Peyer's patch (tissue), 4 donors: ENCODE measurements at regions not wholly inside any gene's neighbourhood (a gene's known extent, or its start where the extent isn't known, plus 50 kb on each side); places are given as distances from the start of the nearest gene placed in this dataset.

Experiments used
- DNase-seq, 3 donors: peaks; one replicate each; pipeline ENCODE4 v3.0.0-alpha.2; 2017 to 2019
- H3K27ac ChIP-seq, 4 donors: fragments of 200-600 bp; sonication (generic); one replicate each; pipeline ENCODE4 v1.5.1; 2016 to 2019
- H3K27me3 ChIP-seq, 2 donors: fragments of 200-600 bp; sonication (generic); one replicate each; pipeline ENCODE4 v1.5.1; 2019
- H3K36me3 ChIP-seq, 3 donors: fragments of 200-600 bp; sonication (generic); one replicate each; pipeline ENCODE4 v1.5.1; 2016 to 2019
- H3K4me1 ChIP-seq, 4 donors: fragments of 200-600 bp; sonication (generic); one replicate each; pipeline ENCODE4 v1.5.1; 2016 to 2019
- H3K4me3 ChIP-seq, 4 donors: fragments of 200-600 bp; sonication (generic); 1 replicate in 3 of 4; 2 replicates in 1 of 4; pipeline ENCODE4 v1.5.1; 2016 to 2019; ENCODE audit warnings: mild to moderate bottlenecking in 1 of 4
- H3K9me3 ChIP-seq, 4 donors: fragments of 200-600 bp; sonication (generic); one replicate each; pipeline ENCODE4 v1.5.1; 2016 to 2019; ENCODE audit warnings: mild to moderate bottlenecking in 1 of 4
- CTCF ChIP-seq, 6 experiments: fragments of 450-650 bp in 4 of 6; fragments of 200-600 bp in 2 of 6; sonication (generic) in 1 of 6; IDR thresholded peaks; one replicate each; pipeline ENCODE4 v1.5.1; 2017 to 2019; ENCODE audit warnings: antibody characterized with exemption in 6 of 6, mild to moderate bottlenecking in 3 of 6, moderate library complexity in 1 of 6
- POLR2A ChIP-seq, 2 donors: fragments of 450-650 bp; IDR thresholded peaks; one replicate each; pipeline ENCODE4 v1.5.1; 2017; ENCODE audit warnings: antibody characterized with exemption in 2 of 2, mild to moderate bottlenecking in 2 of 2, moderate library complexity in 2 of 2

DNA sequence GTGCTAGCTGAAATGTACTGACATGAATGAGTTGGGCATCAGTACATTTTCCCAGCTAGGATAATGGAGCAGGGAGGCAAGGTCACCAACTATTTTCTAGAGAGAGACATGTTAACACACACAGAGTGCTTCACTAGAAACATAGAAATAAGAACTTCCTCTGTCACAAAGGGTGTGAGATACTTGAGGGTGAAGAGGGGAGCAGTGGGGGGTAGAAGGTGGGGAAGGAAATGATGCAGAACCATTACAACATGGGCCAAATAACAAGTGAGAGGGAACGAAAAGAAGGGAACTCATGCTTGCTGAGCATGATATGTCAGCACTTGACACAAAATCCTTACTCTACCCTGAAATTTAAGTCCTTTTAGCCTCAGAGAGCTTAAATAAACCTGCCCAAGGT lies 87.8 kb upstream of the RFC3 start:
- no peak overlapping the region for H3K27ac ChIP-seq
- TF ChIP-seq POLR2A (IDR thresholded peaks at IDR 0.05) (no peak), CTCF (IDR thresholded peaks at IDR 0.05) (no peak)
- H3K27me3 ChIP-seq, result no peaks in the 10 kb centered on the region
- no peaks in the 10 kb centered on the region for H3K36me3 ChIP-seq
- no peak for DNase-seq
- H3K4me1 ChIP-seq, result peaks cover 0 to 12% (median 0%) of the 10 kb centered on the region in 4 donors
- H3K9me3 ChIP-seq, result no peaks in the 10 kb centered on the region
- no peak overlapping the region for H3K4me3 ChIP-seq

GRCh38 chr13:33730619-33731018 lies 87.3 kb upstream of the RFC3 start:
- no peak for DNase-seq
- Histone ChIP-seq H3K9me3 (no peaks in the 10 kb centered on the region), H3K27ac (no peak overlapping the region), H3K27me3 (no peaks in the 10 kb centered on the region), H3K4me1 (peaks cover 0 to 12% (median 0%) of the 10 kb centered on the region in 4 donors), H3K4me3 (no peak overlapping the region), H3K36me3 (no peaks in the 10 kb centered on the region)
- TF ChIP-seq CTCF (IDR thresholded peaks at IDR 0.05) (no peak), POLR2A (IDR thresholded peaks at IDR 0.05) (no peak)

GRCh38 chr13:33735276-33735675 lies 82.7 kb upstream of the RFC3 start:
- H3K27ac ChIP-seq, result no peak overlapping the region
- no peak for TF ChIP-seq CTCF (IDR thresholded peaks at IDR 0.05)
- TF ChIP-seq POLR2A (IDR thresholded peaks at IDR 0.05), result no peak
- H3K9me3 ChIP-seq, result no peaks in the 10 kb centered on the region
- no peak overlapping the region for H3K4me3 ChIP-seq
- DNase-seq, result no peak
- H3K27me3 ChIP-seq, result no peaks in the 10 kb centered on the region
- no peaks in the 10 kb centered on the region for H3K36me3 ChIP-seq
- H3K4me1 ChIP-seq, result no peaks in the 10 kb centered on the region

DNA sequence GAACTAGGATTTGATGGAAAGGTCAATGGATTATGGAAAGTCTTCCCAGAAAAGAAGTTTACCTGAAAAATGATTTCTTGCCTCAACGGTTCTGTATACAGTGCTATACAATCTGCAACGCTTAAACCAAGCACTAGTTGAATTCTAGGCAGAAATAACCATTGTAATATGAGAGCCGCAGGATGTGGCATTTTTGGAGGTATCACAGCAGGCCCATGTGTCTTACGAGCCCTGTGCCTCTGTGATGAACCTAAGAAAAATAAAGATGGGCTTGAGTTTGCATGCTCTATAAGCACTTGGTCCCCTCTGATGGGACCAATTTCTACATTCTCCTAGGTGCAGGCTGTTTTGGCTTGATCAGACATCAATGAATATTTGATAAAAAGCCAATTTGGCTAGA lies 78.7 kb upstream of the RFC3 start:
- Histone ChIP-seq H3K9me3 (no peaks in the 10 kb centered on the region), H3K4me1 (no peaks in the 10 kb centered on the region), H3K27me3 (no peaks in the 10 kb centered on the region), H3K36me3 (no peaks in the 10 kb centered on the region), H3K4me3 (no peak overlapping the region), H3K27ac (no peak overlapping the region)
- no peak for DNase-seq
- TF ChIP-seq CTCF (IDR thresholded peaks at IDR 0.05) (no peak), POLR2A (IDR thresholded peaks at IDR 0.05) (no peak)

- H3K27me3 ChIP-seq, result no peaks in the 10 kb centered on the region
- H3K4me1 ChIP-seq, result no peaks in the 10 kb centered on the region
- no peak for TF ChIP-seq CTCF (IDR thresholded peaks at IDR 0.05)
- no peak for TF ChIP-seq POLR2A (IDR thresholded peaks at IDR 0.05)
- no peak overlapping the region for H3K27ac ChIP-seq
- no peak overlapping the region for H3K4me3 ChIP-seq
- no peaks in the 10 kb centered on the region for H3K9me3 ChIP-seq
- DNase-seq, result no peak
- no peaks in the 10 kb centered on the region for H3K36me3 ChIP-seq
These were observed 77.8 kb upstream of the RFC3 start for GRCh38 chr13:33740134-33740538.

DNA sequence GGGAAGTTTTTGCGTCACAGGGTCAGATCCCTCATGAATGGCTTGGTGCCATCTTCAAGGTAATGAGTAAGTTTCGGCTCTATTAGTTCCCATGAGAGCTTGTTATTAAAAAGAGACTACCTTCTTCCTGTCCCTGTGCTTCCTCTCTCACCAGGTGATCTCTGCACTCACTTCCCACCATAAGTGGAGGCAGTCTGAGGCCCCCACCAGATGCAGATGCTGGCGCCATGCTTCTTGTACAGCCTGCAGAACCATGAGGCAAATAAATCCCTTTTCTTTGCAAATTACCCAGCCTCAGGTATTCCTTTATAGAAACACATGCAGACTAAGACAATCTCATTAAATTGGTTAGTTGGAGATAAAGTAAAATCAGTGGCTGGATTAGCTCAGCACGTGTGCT lies 75.6 kb upstream of the RFC3 start:
- no peak for DNase-seq
- no peaks in the 10 kb centered on the region for H3K9me3 ChIP-seq
- no peaks in the 10 kb centered on the region for H3K36me3 ChIP-seq
- H3K4me3 ChIP-seq, result no peak overlapping the region
- H3K27me3 ChIP-seq, result no peaks in the 10 kb centered on the region
- H3K27ac ChIP-seq, result no peak overlapping the region
- H3K4me1 ChIP-seq, result no peaks in the 10 kb centered on the region
- no peak for TF ChIP-seq CTCF (IDR thresholded peaks at IDR 0.05)
- no peak for TF ChIP-seq POLR2A (IDR thresholded peaks at IDR 0.05)
